Mucosa of descending colon (tissue), 3 donors: ENCODE measurements at regions not wholly inside any gene's neighbourhood (a gene's known extent, or its start where the extent isn't known, plus 50 kb on each side); places are given as distances from the start of the nearest gene placed in this dataset.

Experiments
- ATAC-seq: fragments of 200-7000 bp; cut with Tn5 transposase; one replicate; pipeline ENCODE4 v1.9.1; 2020; ENCODE audit warnings: mild to moderate bottlenecking, moderate library complexity
- DNase-seq, 3 donors: peaks; one replicate each; pipeline ENCODE4 v3.0.0-alpha.2; 2020
- H3K36me3 ChIP-seq: fragments of 200-600 bp; one replicate; pipeline ENCODE4 v1.8.0; 2021; ENCODE audit warnings: low read depth, mild to moderate bottlenecking
- H3K4me1 ChIP-seq: fragments of 200-600 bp; one replicate; pipeline ENCODE4 v1.8.0; 2021; ENCODE audit warnings: low read depth, mild to moderate bottlenecking
- H3K4me3 ChIP-seq: fragments of 200-600 bp; one replicate; pipeline ENCODE4 v1.8.0; 2021; ENCODE audit warnings: mild to moderate bottlenecking
- H3K9me3 ChIP-seq: fragments of 200-600 bp; one replicate; pipeline ENCODE4 v1.8.0; 2021; ENCODE audit warnings: mild to moderate bottlenecking
- intact Hi-C, 2 donors: fragments of 100-400 bp; cut with DNase I in 1 of 2; cut with micrococcal nuclease in 1 of 2; formaldehyde crosslinking; loops; one replicate each; pipeline versions ENCODE4 v1.11.0 to v1.11.1; 2022; cut with DNase I, micrococcal nuclease
- TF ChIP-seq, protein P1 (sequence below): fragments of 200-600 bp; IDR thresholded peaks from one replicate; pipeline ENCODE4 v1.8.0; 2022; ENCODE audit warnings: antibody characterized with exemption, mild to moderate bottlenecking
- donor health status: DM: no; HTN: no; CAD: no; lungs with moderate emphysema.
- donor health status: DM: no; HTN: no; CAD: no.
- donor health status: DM: no; HTN: yes; CAD: no.

DNA sequence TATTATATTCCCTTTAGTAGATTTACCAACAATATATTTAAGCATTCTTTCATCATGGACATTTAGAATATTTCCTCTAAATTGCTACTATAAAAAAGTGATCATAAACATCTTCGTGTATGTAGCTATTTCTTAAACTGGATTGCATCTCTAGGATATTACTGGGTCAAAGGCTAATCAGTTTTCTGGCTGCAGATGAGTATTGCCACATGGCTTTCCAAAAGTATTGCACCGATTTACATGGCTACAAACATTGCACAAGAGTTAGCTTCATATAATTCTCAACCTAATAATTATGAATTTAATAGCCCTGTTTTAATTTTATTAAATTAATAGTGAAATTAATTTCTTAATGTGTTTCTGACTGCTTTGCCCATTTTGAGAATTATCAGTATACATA is 183.4 kb downstream of the DMRT2 start:
- no peak overlapping the region for H3K4me3 ChIP-seq
- ATAC-seq (no peak), DNase-seq (no peak)
- intact Hi-C loops: no loop called here
- no peaks in the 10 kb centered on the region for H3K36me3 ChIP-seq
- TF ChIP-seq, protein P1, sequence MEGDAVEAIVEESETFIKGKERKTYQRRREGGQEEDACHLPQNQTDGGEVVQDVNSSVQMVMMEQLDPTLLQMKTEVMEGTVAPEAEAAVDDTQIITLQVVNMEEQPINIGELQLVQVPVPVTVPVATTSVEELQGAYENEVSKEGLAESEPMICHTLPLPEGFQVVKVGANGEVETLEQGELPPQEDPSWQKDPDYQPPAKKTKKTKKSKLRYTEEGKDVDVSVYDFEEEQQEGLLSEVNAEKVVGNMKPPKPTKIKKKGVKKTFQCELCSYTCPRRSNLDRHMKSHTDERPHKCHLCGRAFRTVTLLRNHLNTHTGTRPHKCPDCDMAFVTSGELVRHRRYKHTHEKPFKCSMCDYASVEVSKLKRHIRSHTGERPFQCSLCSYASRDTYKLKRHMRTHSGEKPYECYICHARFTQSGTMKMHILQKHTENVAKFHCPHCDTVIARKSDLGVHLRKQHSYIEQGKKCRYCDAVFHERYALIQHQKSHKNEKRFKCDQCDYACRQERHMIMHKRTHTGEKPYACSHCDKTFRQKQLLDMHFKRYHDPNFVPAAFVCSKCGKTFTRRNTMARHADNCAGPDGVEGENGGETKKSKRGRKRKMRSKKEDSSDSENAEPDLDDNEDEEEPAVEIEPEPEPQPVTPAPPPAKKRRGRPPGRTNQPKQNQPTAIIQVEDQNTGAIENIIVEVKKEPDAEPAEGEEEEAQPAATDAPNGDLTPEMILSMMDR: no peak
- H3K9me3 ChIP-seq: no peaks in the 10 kb centered on the region
- no peaks in the 10 kb centered on the region for H3K4me1 ChIP-seq

DNA sequence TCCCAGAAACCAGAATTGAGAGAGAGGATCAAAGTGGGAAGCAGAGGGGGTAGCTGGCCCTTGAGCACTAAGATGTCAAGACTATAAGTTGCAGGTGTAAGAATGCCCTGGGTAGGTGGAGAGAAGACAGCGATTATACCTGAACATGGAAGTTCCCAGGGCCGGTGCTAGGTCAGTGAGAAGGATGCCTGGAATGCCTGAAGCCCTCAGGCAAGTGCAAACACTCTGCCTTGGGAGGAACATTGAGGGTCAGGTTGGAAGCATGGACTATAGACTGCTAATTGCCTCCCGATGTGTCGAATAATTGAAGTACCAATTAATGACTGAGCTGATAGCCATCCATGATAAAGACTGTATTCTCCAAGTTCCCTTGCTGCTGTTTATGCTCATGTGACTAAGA is 185.5 kb downstream of the DMRT2 start:
- Histone ChIP-seq H3K9me3 (no peaks in the 10 kb centered on the region), H3K36me3 (no peaks in the 10 kb centered on the region), H3K4me3 (no peak overlapping the region), H3K4me1 (no peaks in the 10 kb centered on the region)
- DNase-seq (no peak), ATAC-seq (no peak)
- intact Hi-C loops: no loop called here
- TF ChIP-seq, protein P1: no peak

DNA sequence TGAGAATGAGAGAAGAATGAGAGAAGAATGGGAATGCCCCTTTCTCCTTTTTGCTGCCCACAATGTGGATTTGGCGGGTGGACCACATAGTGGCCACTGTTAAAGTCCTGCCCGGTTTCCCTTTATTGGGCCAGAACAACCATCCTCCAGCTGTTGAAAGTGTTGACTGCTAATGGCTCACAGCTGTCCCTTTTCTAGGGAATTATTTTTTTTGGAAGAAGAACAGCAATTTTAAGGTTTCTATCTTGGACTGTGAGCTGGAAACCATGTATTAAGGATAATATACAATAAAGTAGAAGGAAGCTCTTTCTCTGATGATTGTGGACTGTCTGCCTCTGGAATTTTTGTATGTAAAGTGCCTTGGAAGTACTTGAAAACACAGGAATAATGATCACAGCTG is 185.9 kb downstream of the DMRT2 start:
- intact Hi-C loops: no loop called here
- no peak for DNase-seq
- TF ChIP-seq, protein P1: no peak
- H3K9me3 ChIP-seq: no peaks in the 10 kb centered on the region
- ATAC-seq: no peak
- no peaks in the 10 kb centered on the region for H3K4me1 ChIP-seq
- no peaks in the 10 kb centered on the region for H3K36me3 ChIP-seq
- no peak overlapping the region for H3K4me3 ChIP-seq

DNA sequence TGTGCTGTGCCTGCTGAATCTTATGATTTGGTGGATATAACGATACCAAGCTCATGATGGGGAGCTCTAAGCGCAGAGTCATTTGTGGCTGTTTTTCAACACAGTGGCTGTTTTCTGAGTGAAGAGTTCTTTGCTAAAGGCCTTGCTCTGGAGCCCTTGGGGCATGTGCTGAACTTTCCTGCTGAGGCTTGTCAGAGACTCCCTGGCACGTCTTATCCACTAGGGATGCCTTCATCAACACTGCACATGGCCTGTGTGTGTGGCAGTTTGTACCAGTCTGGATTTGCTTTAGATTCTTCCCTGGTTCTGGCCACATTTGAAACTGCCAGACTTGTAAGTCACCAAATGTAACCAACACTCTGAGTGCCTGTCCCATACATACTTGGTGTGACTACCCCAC is 188.2 kb downstream of the DMRT2 start:
- DNase-seq: no peak
- no peaks in the 10 kb centered on the region for H3K4me1 ChIP-seq
- intact Hi-C loops: no loop called here
- no peak for ATAC-seq
- H3K36me3 ChIP-seq: no peaks in the 10 kb centered on the region
- no peak overlapping the region for H3K4me3 ChIP-seq
- TF ChIP-seq, protein P1: no peak
- H3K9me3 ChIP-seq: no peaks in the 10 kb centered on the region

DNA sequence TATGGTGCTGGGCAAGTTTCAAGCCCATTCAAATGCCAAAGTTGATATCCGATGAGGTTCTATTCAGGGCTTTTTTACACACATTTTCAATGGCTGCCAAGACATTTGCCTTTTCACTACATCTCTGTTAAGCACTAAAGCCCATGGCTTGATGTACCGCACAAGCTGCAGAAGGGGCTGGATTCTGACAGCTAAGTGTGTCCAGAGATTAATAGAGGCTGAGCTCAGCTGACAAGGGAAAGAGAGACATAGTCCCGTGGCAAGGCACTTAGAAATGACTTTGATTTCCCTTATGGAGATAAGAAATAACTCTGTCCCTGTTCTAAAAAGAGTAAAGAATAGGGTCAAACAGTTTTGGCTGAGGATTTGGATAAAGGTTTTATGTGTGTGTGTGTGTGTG is 198.6 kb downstream of the DMRT2 start:
- no peak overlapping the region for H3K4me3 ChIP-seq
- no peak for DNase-seq
- no peaks in the 10 kb centered on the region for H3K36me3 ChIP-seq
- no peaks in the 10 kb centered on the region for H3K9me3 ChIP-seq
- TF ChIP-seq, protein P1: no peak
- no peaks in the 10 kb centered on the region for H3K4me1 ChIP-seq
- no peak for ATAC-seq
- intact Hi-C loops: no loop called here
